Stimulated activated memory B cell treated with anti-CD40 and anti-IgM and Interleukin-4, amounts not matched to agents 10 μg/mL and 1 μg/mL and 100 μg/mL, for 72 hours (primary cell): ENCODE measurements at regions not wholly inside any gene's neighbourhood (a gene's known extent, or its start where the extent isn't known, plus 50 kb on each side); places are given as distances from the start of the nearest gene placed in this dataset.
"Not testable (repeated sequence)": the region's sequence is repeated elsewhere in the genome, so short reads cannot be mapped to it uniquely, and the experiment has no call there.

Source experiments
- ATAC-seq: fragments of 150-1000 bp; cut with Tn5 transposase; 2 replicates; pipeline ENCODE4 v1.10.0; 2021
- H3K27ac Mint-ChIP-seq: one replicate; pipeline ENCODE4 v1.8.0; 2022; ENCODE audit warnings: mild to moderate bottlenecking, mixed read lengths
- H3K27me3 Mint-ChIP-seq: one replicate; pipeline ENCODE4 v1.8.0; 2022; ENCODE audit warnings: mixed read lengths
- H3K36me3 Mint-ChIP-seq: one replicate; pipeline ENCODE4 v1.8.0; 2022; ENCODE audit warnings: mixed read lengths
- H3K4me1 Mint-ChIP-seq: one replicate; pipeline ENCODE4 v1.8.0; 2022; ENCODE audit warnings: mixed read lengths
- H3K4me3 Mint-ChIP-seq: one replicate; pipeline ENCODE4 v1.8.0; 2022; ENCODE audit warnings: mild to moderate bottlenecking, moderate library complexity, mixed read lengths
- H3K9me3 Mint-ChIP-seq: one replicate; pipeline ENCODE4 v1.8.0; 2022; ENCODE audit warnings: mixed read lengths

GRCh38 chr2:195582188-195582587 is 74.8 kb upstream of the SLC39A10 start:
- H3K27ac Mint-ChIP-seq: peak overlapping the region; percentile 48
- peaks cover 2% of the 10 kb centered on the region for H3K9me3 Mint-ChIP-seq
- H3K4me1 Mint-ChIP-seq: peaks cover 33% of the 10 kb centered on the region
- H3K36me3 Mint-ChIP-seq: peaks cover 5% of the 10 kb centered on the region
- H3K4me3 Mint-ChIP-seq: no peak overlapping the region
- no peak for ATAC-seq
- H3K27me3 Mint-ChIP-seq: no peaks in the 10 kb centered on the region

GRCh38 chr2:195579776-195580555 is 77.1 kb upstream of the SLC39A10 start:
- H3K27me3 Mint-ChIP-seq: no peaks in the 10 kb centered on the region
- peaks cover 5% of the 10 kb centered on the region for H3K36me3 Mint-ChIP-seq
- peak overlapping the region; percentile 96 for H3K27ac Mint-ChIP-seq
- peaks cover 2% of the 10 kb centered on the region for H3K9me3 Mint-ChIP-seq
- H3K4me1 Mint-ChIP-seq: peaks cover 49% of the 10 kb centered on the region
- peak; percentile 92 for ATAC-seq
- H3K4me3 Mint-ChIP-seq: no peak overlapping the region

- Mint-ChIP-seq H3K27me3 (no peaks in the 10 kb centered on the region), H3K4me1 (peaks cover 43% of the 10 kb centered on the region), H3K9me3 (peaks cover 2% of the 10 kb centered on the region), H3K4me3 (peak overlapping the region; percentile 41), H3K27ac (peak overlapping the region; percentile 67), H3K36me3 (peaks cover 5% of the 10 kb centered on the region)
- peak; percentile 84 for ATAC-seq
These were observed 81.1 kb upstream of the SLC39A10 start for GRCh38 chr2:195575879-195576401.

GRCh38 chr2:195575016-195575415 is 82.0 kb upstream of the SLC39A10 start:
- H3K27me3 Mint-ChIP-seq: no peaks in the 10 kb centered on the region

GRCh38 chr2:195574312-195574711 is 82.7 kb upstream of the SLC39A10 start:
- H3K27ac Mint-ChIP-seq: peak overlapping the region; percentile 41
- no peaks in the 10 kb centered on the region for H3K36me3 Mint-ChIP-seq
- no peaks in the 10 kb centered on the region for H3K27me3 Mint-ChIP-seq
- no peak overlapping the region for H3K4me3 Mint-ChIP-seq
- H3K9me3 Mint-ChIP-seq: no peaks in the 10 kb centered on the region
- H3K4me1 Mint-ChIP-seq: peaks cover 28% of the 10 kb centered on the region
- ATAC-seq: no peak

More at GRCh38 chr2:195575016-195575415, 82.0 kb upstream of the SLC39A10 start:
- H3K27ac Mint-ChIP-seq: peak overlapping the region; percentile 41
- no peaks in the 10 kb centered on the region for H3K9me3 Mint-ChIP-seq
- no peak for ATAC-seq
- no peaks in the 10 kb centered on the region for H3K36me3 Mint-ChIP-seq
- no peak overlapping the region for H3K4me3 Mint-ChIP-seq
- H3K4me1 Mint-ChIP-seq: peaks cover 35% of the 10 kb centered on the region

GRCh38 chr2:195572895-195573683 is 83.9 kb upstream of the SLC39A10 start:
- Mint-ChIP-seq H3K4me1 (peaks cover 25% of the 10 kb centered on the region), H3K4me3 (no peak overlapping the region), H3K27ac (peak overlapping the region; percentile 41), H3K9me3 (no peaks in the 10 kb centered on the region), H3K27me3 (no peaks in the 10 kb centered on the region), H3K36me3 (no peaks in the 10 kb centered on the region)
- no peak for ATAC-seq

- Mint-ChIP-seq H3K27me3 (no peaks in the 10 kb centered on the region), H3K27ac (peak overlapping the region; percentile 39), H3K4me3 (no peak overlapping the region), H3K9me3 (no peaks in the 10 kb centered on the region), H3K4me1 (no peaks in the 10 kb centered on the region), H3K36me3 (no peaks in the 10 kb centered on the region)
- no peak for ATAC-seq
These were observed 86.7 kb upstream of the SLC39A10 start for GRCh38 chr2:195570329-195570728.

GRCh38 chr2:195569255-195569654 is 87.8 kb upstream of the SLC39A10 start:
- H3K4me1 Mint-ChIP-seq: no peaks in the 10 kb centered on the region
- ATAC-seq: no peak
- no peaks in the 10 kb centered on the region for H3K36me3 Mint-ChIP-seq
- no peaks in the 10 kb centered on the region for H3K27me3 Mint-ChIP-seq
- no peaks in the 10 kb centered on the region for H3K9me3 Mint-ChIP-seq
- H3K4me3 Mint-ChIP-seq: no peak overlapping the region
- no peak overlapping the region for H3K27ac Mint-ChIP-seq

- not testable (repeated sequence) for H3K4me3 Mint-ChIP-seq, ATAC-seq, H3K36me3 Mint-ChIP-seq, H3K27me3 Mint-ChIP-seq, H3K9me3 Mint-ChIP-seq
- Mint-ChIP-seq H3K4me1 (peaks cover 28% of the 10 kb centered on the region), H3K27ac (peak overlapping the region; percentile 90)
These were observed 92.3 kb upstream of the SLC39A10 start for GRCh38 chr2:195564625-195565135.

- peaks cover 35% of the 10 kb centered on the region for H3K4me1 Mint-ChIP-seq
- H3K36me3 Mint-ChIP-seq: no peaks in the 10 kb centered on the region
- no peaks in the 10 kb centered on the region for H3K27me3 Mint-ChIP-seq
- no peaks in the 10 kb centered on the region for H3K9me3 Mint-ChIP-seq
- peak overlapping the region; percentile 90 for H3K27ac Mint-ChIP-seq
- ATAC-seq: no peak
- H3K4me3 Mint-ChIP-seq: peak overlapping the region; percentile 52
These were observed 93.0 kb upstream of the SLC39A10 start for GRCh38 chr2:195563857-195564512.

GRCh38 chr2:195562570-195563566 is 94.2 kb upstream of the SLC39A10 start:
- Mint-ChIP-seq H3K9me3 (peaks cover 5% of the 10 kb centered on the region), H3K27ac (peak overlapping the region; percentile 90), H3K4me1 (peaks cover 42% of the 10 kb centered on the region), H3K27me3 (no peaks in the 10 kb centered on the region), H3K36me3 (no peaks in the 10 kb centered on the region), H3K4me3 (peak overlapping the region; percentile 79)
- peak; percentile 37 for ATAC-seq

- Mint-ChIP-seq H3K4me1 (peaks cover 42% of the 10 kb centered on the region), H3K36me3 (no peaks in the 10 kb centered on the region), H3K27ac (peak overlapping the region; percentile 90), H3K4me3 (peak overlapping the region; percentile 79), H3K27me3 (no peaks in the 10 kb centered on the region), H3K9me3 (peaks cover 5% of the 10 kb centered on the region)
- peak; percentile 81 for ATAC-seq
These were observed 95.7 kb upstream of the SLC39A10 start for GRCh38 chr2:195561116-195561921.

GRCh38 chr2:195560209-195560895 is 96.7 kb upstream of the SLC39A10 start:
- H3K27me3 Mint-ChIP-seq: no peaks in the 10 kb centered on the region
- peak overlapping the region; percentile 90 for H3K27ac Mint-ChIP-seq
- H3K4me3 Mint-ChIP-seq: peak overlapping the region; percentile 79
- no peaks in the 10 kb centered on the region for H3K36me3 Mint-ChIP-seq
- H3K4me1 Mint-ChIP-seq: peaks cover 42% of the 10 kb centered on the region
- H3K9me3 Mint-ChIP-seq: peaks cover 5% of the 10 kb centered on the region
- ATAC-seq: no peak
